ENCODE measurements at regions not wholly inside any gene's neighbourhood (a gene's known extent, or its start where the extent isn't known, plus 50 kb on each side); places are given as distances from the start of the nearest gene placed in this dataset.

DNA sequence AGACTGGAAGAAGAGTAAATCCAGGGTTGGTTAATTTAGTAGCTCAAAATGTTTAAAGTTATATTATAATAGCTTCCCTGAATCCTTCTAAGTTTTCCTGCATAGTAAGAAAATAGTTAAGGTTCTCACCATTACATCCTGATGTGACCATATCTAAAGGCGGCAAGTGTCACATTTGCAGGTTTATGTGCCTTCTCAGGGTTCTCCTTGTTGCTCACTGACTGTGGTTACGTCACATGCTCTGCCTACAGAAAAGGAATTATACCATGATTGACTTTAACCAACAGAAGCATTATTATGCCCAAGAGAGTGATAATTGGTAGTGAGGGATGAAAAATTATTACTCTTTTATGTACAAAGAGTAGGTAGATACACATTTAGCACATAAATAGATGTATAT lies 539.8 kb downstream of the PTPRC start (continued):
- TF ChIP-seq, protein P1, sequence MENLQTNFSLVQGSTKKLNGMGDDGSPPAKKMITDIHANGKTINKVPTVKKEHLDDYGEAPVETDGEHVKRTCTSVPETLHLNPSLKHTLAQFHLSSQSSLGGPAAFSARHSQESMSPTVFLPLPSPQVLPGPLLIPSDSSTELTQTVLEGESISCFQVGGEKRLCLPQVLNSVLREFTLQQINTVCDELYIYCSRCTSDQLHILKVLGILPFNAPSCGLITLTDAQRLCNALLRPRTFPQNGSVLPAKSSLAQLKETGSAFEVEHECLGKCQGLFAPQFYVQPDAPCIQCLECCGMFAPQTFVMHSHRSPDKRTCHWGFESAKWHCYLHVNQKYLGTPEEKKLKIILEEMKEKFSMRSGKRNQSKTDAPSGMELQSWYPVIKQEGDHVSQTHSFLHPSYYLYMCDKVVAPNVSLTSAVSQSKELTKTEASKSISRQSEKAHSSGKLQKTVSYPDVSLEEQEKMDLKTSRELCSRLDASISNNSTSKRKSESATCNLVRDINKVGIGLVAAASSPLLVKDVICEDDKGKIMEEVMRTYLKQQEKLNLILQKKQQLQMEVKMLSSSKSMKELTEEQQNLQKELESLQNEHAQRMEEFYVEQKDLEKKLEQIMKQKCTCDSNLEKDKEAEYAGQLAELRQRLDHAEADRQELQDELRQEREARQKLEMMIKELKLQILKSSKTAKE (IDR thresholded peaks at IDR 0.05; ENCODE audit: low read depth, poor library complexity, severe bottlenecking), result no peak

DNA sequence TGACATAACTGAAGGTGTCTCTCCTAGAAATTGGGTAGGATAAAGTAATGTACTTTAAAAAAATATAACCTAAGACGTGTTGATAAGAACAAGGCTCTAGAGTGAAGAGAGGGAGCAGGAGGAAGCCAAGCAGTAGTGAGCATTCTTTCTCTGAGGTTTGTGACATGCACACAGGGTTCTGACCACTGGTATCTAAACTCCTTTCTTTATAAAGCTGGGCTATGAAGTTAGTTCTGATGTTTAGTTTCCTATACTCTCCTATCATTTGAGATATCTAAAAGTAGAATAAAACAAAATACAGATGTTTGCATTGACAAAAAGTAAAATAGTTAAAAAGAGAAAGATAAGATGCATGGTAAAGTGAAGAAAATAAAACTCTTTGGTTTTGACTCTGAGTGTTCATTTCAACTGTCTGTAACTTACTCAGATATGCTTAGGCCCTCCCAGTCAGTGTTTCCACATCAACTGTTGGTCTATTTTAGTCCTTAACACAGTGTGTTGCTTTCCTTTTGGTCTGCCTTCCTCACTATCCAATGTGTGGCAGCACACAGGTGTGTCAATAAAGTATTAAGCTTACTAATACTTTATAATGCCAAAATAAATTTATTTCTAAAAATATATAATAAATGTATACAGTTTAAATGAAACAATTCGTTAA lies 543.5 kb downstream of the PTPRC start:
- FAIRE-seq, result no peak
- WGBS (ENCODE audit: insufficient coverage, insufficient replicate concordance, low lambda C conversion rate, missing lambda C conversion rate), result 0% methylated on average over 2 of the region's 2 CpGs
- Histone ChIP-seq H2AFZ (ENCODE audit: control insufficient read depth, low read depth, low read length) (peak overlapping the region; percentile 55), H3K4me1 (ENCODE audit: control insufficient read depth, insufficient read depth, low read length) (no peaks in the 10 kb centered on the region), H3K27me3 (replicated peaks in 1 of 2; ENCODE audit: control insufficient read depth in 2 of 2, insufficient read depth in 2 of 2, low read length in 1 of 2) (no peaks in the 10 kb centered on the region), H3K4me3 (no peak overlapping the region), H3K36me3 (ENCODE audit: control insufficient read depth in 2 of 2, insufficient read depth in 2 of 2, low read length in 1 of 2) (no peaks in the 10 kb centered on the region), H3K27ac (ENCODE audit: control insufficient read depth, insufficient read depth) (no peak overlapping the region), H3K79me2 (ENCODE audit: control insufficient read depth, insufficient read depth, low read length) (no peaks in the 10 kb centered on the region), H4K20me1 (ENCODE audit: control insufficient read depth, insufficient read depth) (no peaks in the 10 kb centered on the region), H3K4me2 (ENCODE audit: control insufficient read depth, insufficient read depth) (no peak overlapping the region), H3K9me3 (replicated peaks; ENCODE audit: control insufficient read depth, insufficient read depth, low read length) (no peaks in the 10 kb centered on the region), H3K9ac (ENCODE audit: control insufficient read depth, insufficient read depth, low read length) (no peak overlapping the region)
- TF ChIP-seq MEF2B (IDR thresholded peaks at IDR 0.05; ENCODE audit: partially characterized antibody, poor library complexity, severe bottlenecking), result peak; percentile 16
- TF ChIP-seq ZBTB40 (IDR thresholded peaks at IDR 0.05; ENCODE audit: borderline replicate concordance), result peak; percentile 30; the same call in 1 of the 2 replicates
- no peak for TF ChIP-seq ZNF24 (IDR thresholded peaks at IDR 0.05)
- TF ChIP-seq MEF2A (IDR thresholded peaks at IDR 0.05; ENCODE audit: insufficient read depth, low read depth, low read length), result 0 out of 2 replicates have a peak, but pooled peaks have one; percentile 49
- ChIA-PET POLR2A (interaction anchor here (1.5 kb wide), 1 partner anchor 9 kb away, joined by 9 read pairs; no protein-coding TSS in a partner anchor), SMC1A (ENCODE audit: uncharacterized antibody, unreplicated experiment) (interaction anchor here (0.8 to 4.3 kb wide), 9 partner anchors 9 to 259 kb away, joined by 3 to 35 read pairs (median 4); no protein-coding TSS in a partner anchor), CTCF (interaction anchor here (0.8 to 1.9 kb wide), 4 partner anchors 10 to 72 kb away, joined by 3 to 4 read pairs (median 4); no protein-coding TSS in a partner anchor), RAD21 (ENCODE audit: unreplicated experiment) (interaction anchor here (0.5 to 1.8 kb wide), 5 partner anchors 8 to 1467 kb away, joined by 3 to 6 read pairs (median 4); no protein-coding TSS in a partner anchor)
- ATAC-seq, result peak; percentile 87
- BruUV-seq (replicated peaks), result no TSS peak
- intact Hi-C loops (cut with micrococcal nuclease; ENCODE audit: unreplicated experiment) (no loop called here), in situ Hi-C loops (cut with MboI) (no loop called here)
- DNase-seq (ENCODE audit: low read depth, low spot score), result no peak
